Neuron (in vitro differentiated cells): ENCODE measurements at regions not wholly inside any gene's neighbourhood (a gene's known extent, or its start where the extent isn't known, plus 50 kb on each side); places are given as distances from the start of the nearest gene placed in this dataset.

ENCODE experiments used
- H2AFZ ChIP-seq: one replicate; pipeline ENCODE4 v1.6.1; 2013; ENCODE audit warnings: low read depth, mild to moderate bottlenecking, inconsistent platforms, low read length, moderate library complexity
- H3K27me3 ChIP-seq: one replicate; pipeline ENCODE4 v1.6.1; 2013; ENCODE audit warnings: low read length; ENCODE audit not compliant: insufficient read depth
- H3K36me3 ChIP-seq: one replicate; pipeline ENCODE4 v1.6.1; 2013; ENCODE audit warnings: low read length; ENCODE audit not compliant: insufficient read depth
- H3K4me1 ChIP-seq: one replicate; pipeline ENCODE4 v1.6.1; 2013; ENCODE audit warnings: low read length; ENCODE audit not compliant: insufficient read depth
- H3K4me3 ChIP-seq: 2 replicates; pipeline ENCODE4 v1.5.1; 2013; ENCODE audit warnings: mild to moderate bottlenecking, low read length, moderate library complexity
- H3K9me3 ChIP-seq: one replicate; pipeline ENCODE4 v1.6.1; 2013; ENCODE audit warnings: low read length

DNA sequence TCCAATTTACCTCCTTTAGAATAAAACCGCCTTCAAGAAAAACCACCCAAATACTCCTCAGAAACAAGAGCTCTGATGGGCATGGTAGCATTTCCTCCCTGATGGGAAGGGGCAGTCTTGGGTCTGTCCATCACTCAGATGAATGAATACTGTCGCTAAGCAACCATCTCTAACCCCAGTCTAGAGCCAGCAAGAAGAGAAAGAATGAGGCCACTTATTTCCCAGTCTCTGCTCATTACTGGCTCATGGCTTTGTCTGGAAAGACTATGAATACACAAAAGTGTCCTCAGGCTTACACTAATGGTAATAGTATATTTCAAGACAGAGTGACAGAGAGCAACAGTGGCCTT, 51.0 kb upstream of the F3 start:
- no peaks in the 10 kb centered on the region for H3K27me3 ChIP-seq
- H3K9me3 ChIP-seq, result no peaks in the 10 kb centered on the region
- H3K4me3 ChIP-seq, result no peak overlapping the region
- H3K4me1 ChIP-seq, result peaks cover 47% of the 10 kb centered on the region
- H3K36me3 ChIP-seq, result no peaks in the 10 kb centered on the region
- peak overlapping the region; percentile 1 for H2AFZ ChIP-seq

DNA sequence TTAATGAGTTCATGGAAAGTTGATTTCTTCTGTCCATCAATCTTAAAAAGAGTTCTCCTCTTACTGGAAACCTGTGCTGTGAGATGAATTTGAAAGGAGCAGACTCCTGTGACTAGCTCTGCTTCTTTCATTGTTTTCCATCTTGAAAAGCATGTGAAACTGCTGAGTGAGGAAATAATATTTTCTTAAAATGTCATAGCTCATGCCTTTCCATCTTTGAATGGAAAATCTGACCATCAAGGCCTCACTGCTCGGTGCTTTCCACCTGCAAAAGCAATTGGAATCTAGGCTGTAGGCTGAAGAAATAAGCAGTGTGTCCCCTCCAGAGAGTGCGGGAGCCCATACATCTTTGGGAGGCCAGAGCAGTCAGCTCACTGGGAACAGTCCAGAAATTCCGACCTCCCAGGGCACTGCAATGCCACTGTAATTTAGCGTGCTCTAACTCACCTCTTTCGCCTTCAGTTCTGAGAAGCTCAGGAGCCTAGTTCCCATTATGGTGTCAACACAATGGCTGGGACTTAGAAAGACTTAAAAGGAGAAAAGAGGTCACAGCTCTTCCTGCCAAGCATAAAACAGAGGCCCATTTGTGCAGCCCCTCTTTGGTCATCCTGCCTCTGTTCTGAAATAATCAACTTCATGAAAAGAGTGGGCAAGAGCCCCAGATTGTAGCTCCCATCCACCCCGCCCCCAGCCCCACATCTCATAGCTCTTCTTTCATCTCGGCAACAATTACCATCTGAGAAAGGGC, 50.4 kb upstream of the F3 start:
- Histone ChIP-seq H3K4me3 (no peak overlapping the region), H2AFZ (peak overlapping the region; percentile 1), H3K27me3 (no peaks in the 10 kb centered on the region), H3K36me3 (no peaks in the 10 kb centered on the region), H3K9me3 (no peaks in the 10 kb centered on the region), H3K4me1 (peaks cover 47% of the 10 kb centered on the region)
